HG03439 (cell line): ENCODE measurements at regions not wholly inside any gene's neighbourhood (a gene's known extent, or its start where the extent isn't known, plus 50 kb on each side); places are given as distances from the start of the nearest gene placed in this dataset.

Experiments
- ATAC-seq: cut with Tn5 transposase; IDR thresholded peaks from one replicate; pipeline ENCODE4 v1.9.1; 2021; ENCODE audit warnings: mild to moderate bottlenecking, moderate library complexity; ENCODE audit not compliant: unreplicated experiment

GRCh38 chr6:15960740-15961634 lies 167.9 kb upstream of the MYLIP start:
- no peak for ATAC-seq

- ATAC-seq, result no peak
Measured at GRCh38 chr6:15957655-15958169, 171.2 kb upstream of the MYLIP start.

- no peak for ATAC-seq
Measured at GRCh38 chr6:15956205-15957106, 172.4 kb upstream of the MYLIP start.

GRCh38 chr6:15955484-15955883 lies 173.4 kb upstream of the MYLIP start:
- no peak for ATAC-seq

- no peak for ATAC-seq
Measured at GRCh38 chr6:15953152-15953880, 175.6 kb upstream of the MYLIP start.

- no peak for ATAC-seq
Measured at GRCh38 chr6:15952231-15953151, 176.4 kb upstream of the MYLIP start.

- no peak for ATAC-seq
Measured at GRCh38 chr6:15950962-15951569, 177.8 kb upstream of the MYLIP start.

GRCh38 chr6:15949982-15950381 lies 178.9 kb upstream of the MYLIP start:
- ATAC-seq, result no peak

- no peak for ATAC-seq
Measured at GRCh38 chr6:15948930-15949900, 179.7 kb upstream of the MYLIP start.

- no peak for ATAC-seq
Measured at GRCh38 chr6:15947923-15948322, 181.0 kb upstream of the MYLIP start.

- ATAC-seq, result no peak
Measured at GRCh38 chr6:15947436-15947835, 181.4 kb upstream of the MYLIP start.

- no peak for ATAC-seq
Measured at GRCh38 chr6:15946701-15947385, 182.0 kb upstream of the MYLIP start.

- ATAC-seq, result no peak
Measured at GRCh38 chr6:15945593-15946159, 183.2 kb upstream of the MYLIP start.

GRCh38 chr6:15943423-15943822 lies 185.5 kb upstream of the MYLIP start:
- ATAC-seq, result no peak

GRCh38 chr6:15941168-15941567 lies 187.7 kb upstream of the MYLIP start:
- no peak for ATAC-seq

GRCh38 chr6:15938107-15938506 lies 190.8 kb upstream of the MYLIP start:
- no peak for ATAC-seq

- ATAC-seq, result no peak
Measured at GRCh38 chr6:15937602-15938001, 191.3 kb upstream of the MYLIP start.
